Heart left ventricle (tissue), 16 donors: ENCODE measurements at regions not wholly inside any gene's neighbourhood (a gene's known extent, or its start where the extent isn't known, plus 50 kb on each side); places are given as distances from the start of the nearest gene placed in this dataset.

ENCODE experiments used
- ATAC-seq, 4 donors: fragments of 200-7000 bp; cut with Tn5 transposase; one replicate each; pipeline ENCODE4 v1.9.1; 2020 to 2022; ENCODE audit warnings: moderate library complexity in 4 of 4, mild to moderate bottlenecking in 3 of 4, moderate number of reproducible peaks in 1 of 4
- DNase-seq, 5 donors: peaks; one replicate each; pipeline ENCODE4 v3.0.0-alpha.2; 2020
- H3K27ac ChIP-seq, 12 donors: fragments of 200-600 bp; sonication (generic) in 4 of 12; one replicate each; pipeline versions ENCODE4 v1.5.0 to v1.8.0; 2016 to 2022; ENCODE audit warnings: mild to moderate bottlenecking in 2 of 12
- H3K27me3 ChIP-seq, 9 donors: fragments of 200-600 bp; sonication (generic) in 2 of 9; one replicate each; pipeline versions ENCODE4 v1.5.1 to v1.8.0; 2016 to 2022; ENCODE audit warnings: mild to moderate bottlenecking in 3 of 9
- H3K36me3 ChIP-seq, 9 donors: fragments of 200-600 bp; sonication (generic) in 2 of 9; one replicate each; pipeline versions ENCODE4 v1.5.0 to v1.8.0; 2018 to 2022; ENCODE audit warnings: mild to moderate bottlenecking in 2 of 9
- H3K4me1 ChIP-seq, 12 donors: fragments of 200-600 bp; sonication (generic) in 4 of 12; one replicate each; pipeline versions ENCODE4 v1.5.0 to v1.8.0; 2016 to 2022; ENCODE audit warnings: mild to moderate bottlenecking in 3 of 12
- H3K4me3 ChIP-seq, 12 donors: fragments of 200-600 bp; sonication (generic) in 4 of 12; one replicate each; pipeline versions ENCODE4 v1.5.0 to v1.8.0; 2017 to 2022; ENCODE audit warnings: mild to moderate bottlenecking in 9 of 12, moderate library complexity in 4 of 12
- H3K9me3 ChIP-seq, 12 donors: fragments of 200-600 bp; sonication (generic) in 4 of 12; one replicate each; pipeline versions ENCODE4 v1.5.0 to v1.8.0; 2016 to 2022; ENCODE audit warnings: mild to moderate bottlenecking in 1 of 12
- POLR2A ChIP-seq, 2 donors: fragments of 450-650 bp; IDR thresholded peaks; one replicate each; pipeline ENCODE4 v1.6.1; 2017; ENCODE audit warnings: antibody characterized with exemption in 2 of 2, mild to moderate bottlenecking in 2 of 2, moderate library complexity in 2 of 2
- WGBS, 4 donors: extraction: QIAGEN DNeasy Blood & Tissue Kit in 2 of 4; methylation state at CpG; one replicate each; pipeline versions ENCODE4 v1.1.5 to v1.1.7; 2013 to 2018; 5-methylcytosine and 5-hydroxymethylcytosine counted together
- intact Hi-C, 10 donors: fragments of 100-400 bp; cut with DNase I; formaldehyde crosslinking; loops; one replicate each; pipeline versions ENCODE4 v1.11.1 to v1.14.2; 2022
- TF ChIP-seq, protein P1 (sequence below), 12 donors: fragments of 200-600 bp; sonication (generic) in 4 of 12; IDR thresholded peaks; one replicate each; pipeline versions ENCODE4 v1.5.0 to v1.8.0; 2018 to 2022; ENCODE audit warnings: antibody characterized with exemption in 12 of 12, mild to moderate bottlenecking in 5 of 12
- donor health status: ischemic (EF 13 %, LVEDD 7.1; RV severe dilation, severe dysfunction).
- donor health status: healthy with polysubstance abuse.
- donor health status: DM: no; HTN: yes; CAD: no.
- donor health status: DM: no; HTN: no; CAD: no.
- donor health status: ischemic (EF 25% LVEDD 6.9; RV normal size, moderate dysfunction).
- donor health status: ischemic (EF 25% LVEDD 5.7; RV mildly dilated, moderate dysfunction).
- donor health status: healthy.
- donor health status: DM: yes; HTN: yes; CAD: no.
- donor health status: ischemic (EF 35%, LVEDD 5.7; RV mildly dilated, moderate dysfunction).
- donor health status: nonischemic (EF 11% LVEDD 7.7; RV severe dilation, severe dysfunction).
- donor health status: DM: yes; HTN: yes; CAD: no.
- donor health status: PGD.
- donor health status: ischemic (EF 29% LVEDD 5.4; RV normal size, mild dysfunction).
- donor health status: nonischemic (EF 23%, LVEDD 6.1; RV moderate dilation, normal function).

- no peak overlapping the region for H3K4me3 ChIP-seq
- H3K27me3 ChIP-seq: no peaks in the 10 kb centered on the region
- no peaks in the 10 kb centered on the region for H3K9me3 ChIP-seq
- no peaks in the 10 kb centered on the region for H3K4me1 ChIP-seq
- WGBS, 4 donors: 21 to 33% (median 25%) methylated on average over 3 of the region's 3 CpGs
- TF ChIP-seq, protein P1, sequence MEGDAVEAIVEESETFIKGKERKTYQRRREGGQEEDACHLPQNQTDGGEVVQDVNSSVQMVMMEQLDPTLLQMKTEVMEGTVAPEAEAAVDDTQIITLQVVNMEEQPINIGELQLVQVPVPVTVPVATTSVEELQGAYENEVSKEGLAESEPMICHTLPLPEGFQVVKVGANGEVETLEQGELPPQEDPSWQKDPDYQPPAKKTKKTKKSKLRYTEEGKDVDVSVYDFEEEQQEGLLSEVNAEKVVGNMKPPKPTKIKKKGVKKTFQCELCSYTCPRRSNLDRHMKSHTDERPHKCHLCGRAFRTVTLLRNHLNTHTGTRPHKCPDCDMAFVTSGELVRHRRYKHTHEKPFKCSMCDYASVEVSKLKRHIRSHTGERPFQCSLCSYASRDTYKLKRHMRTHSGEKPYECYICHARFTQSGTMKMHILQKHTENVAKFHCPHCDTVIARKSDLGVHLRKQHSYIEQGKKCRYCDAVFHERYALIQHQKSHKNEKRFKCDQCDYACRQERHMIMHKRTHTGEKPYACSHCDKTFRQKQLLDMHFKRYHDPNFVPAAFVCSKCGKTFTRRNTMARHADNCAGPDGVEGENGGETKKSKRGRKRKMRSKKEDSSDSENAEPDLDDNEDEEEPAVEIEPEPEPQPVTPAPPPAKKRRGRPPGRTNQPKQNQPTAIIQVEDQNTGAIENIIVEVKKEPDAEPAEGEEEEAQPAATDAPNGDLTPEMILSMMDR (IDR thresholded peaks at IDR 0.05): peak in 7 of 12 donors; percentile 12 to 46 (median 39)
- no peak for TF ChIP-seq POLR2A (IDR thresholded peaks at IDR 0.05)
- H3K27ac ChIP-seq: no peak overlapping the region
- no peaks in the 10 kb centered on the region for H3K36me3 ChIP-seq
- DNase-seq (no peak), ATAC-seq (no peak)
- intact Hi-C loops: no loop called here
These were observed 150.8 kb upstream of the FSCB start for GRCh38 chr14:44657696-44658388.

DNA sequence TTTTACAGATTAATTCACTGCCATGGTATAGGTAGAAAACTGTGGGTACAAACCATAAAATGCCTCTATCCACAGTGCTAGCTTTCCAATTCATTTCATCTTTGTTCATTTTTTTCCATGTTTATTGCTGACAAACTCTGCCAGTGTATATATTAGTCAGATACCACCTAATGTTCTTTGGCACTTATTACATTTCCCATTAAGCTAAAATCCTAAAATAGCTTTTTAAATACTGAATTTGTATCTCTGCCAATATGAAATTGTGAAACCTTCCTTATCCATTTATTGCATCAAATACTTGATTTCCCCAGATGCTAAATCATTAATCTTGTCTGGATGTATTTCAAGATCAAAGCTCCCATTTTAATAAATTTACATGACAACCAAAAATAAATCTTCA, 150.1 kb upstream of the FSCB start:
- no peaks in the 10 kb centered on the region for H3K36me3 ChIP-seq

DNA sequence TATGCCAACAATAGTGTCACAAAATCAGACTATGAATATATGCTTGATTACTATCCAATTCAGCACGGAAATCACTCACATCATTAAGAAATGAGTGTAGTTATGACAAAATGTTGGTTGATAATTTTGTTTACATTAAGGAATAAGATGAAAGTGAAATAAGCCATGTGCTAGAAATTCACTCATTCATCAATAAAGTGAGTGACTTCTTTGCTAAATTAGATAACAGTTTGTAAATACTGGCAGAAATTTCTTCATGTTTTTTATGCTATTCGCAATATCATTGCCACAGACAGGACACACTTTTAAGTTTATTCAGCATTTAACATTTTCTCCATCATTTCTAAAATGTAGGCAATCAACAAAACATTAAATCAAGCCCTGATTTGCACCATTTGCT, 147.5 kb upstream of the FSCB start:
- Histone ChIP-seq H3K36me3 (no peaks in the 10 kb centered on the region), H3K9me3 (no peaks in the 10 kb centered on the region), H3K27ac (no peak overlapping the region), H3K4me1 (no peaks in the 10 kb centered on the region), H3K4me3 (no peak overlapping the region), H3K27me3 (no peaks in the 10 kb centered on the region)
- DNase-seq: no peak
- no peak for ATAC-seq
- WGBS, 4 donors: 79 to 91% (median 88%) methylated on average over 2 of the region's 2 CpGs
- TF ChIP-seq, protein P1 (IDR thresholded peaks at IDR 0.05): no peak
- TF ChIP-seq POLR2A (IDR thresholded peaks at IDR 0.05): no peak
- intact Hi-C loops: no loop called here

More for the DNA sequence above, 150.1 kb upstream of the FSCB start:
- Histone ChIP-seq H3K27me3 (no peaks in the 10 kb centered on the region), H3K27ac (no peak overlapping the region), H3K4me1 (no peaks in the 10 kb centered on the region), H3K4me3 (no peak overlapping the region), H3K9me3 (no peaks in the 10 kb centered on the region)
- no peak for DNase-seq
- intact Hi-C loops: no loop called here
- TF ChIP-seq POLR2A (IDR thresholded peaks at IDR 0.05): no peak
- TF ChIP-seq, protein P1 (IDR thresholded peaks at IDR 0.05): no peak
- ATAC-seq: no peak

DNA sequence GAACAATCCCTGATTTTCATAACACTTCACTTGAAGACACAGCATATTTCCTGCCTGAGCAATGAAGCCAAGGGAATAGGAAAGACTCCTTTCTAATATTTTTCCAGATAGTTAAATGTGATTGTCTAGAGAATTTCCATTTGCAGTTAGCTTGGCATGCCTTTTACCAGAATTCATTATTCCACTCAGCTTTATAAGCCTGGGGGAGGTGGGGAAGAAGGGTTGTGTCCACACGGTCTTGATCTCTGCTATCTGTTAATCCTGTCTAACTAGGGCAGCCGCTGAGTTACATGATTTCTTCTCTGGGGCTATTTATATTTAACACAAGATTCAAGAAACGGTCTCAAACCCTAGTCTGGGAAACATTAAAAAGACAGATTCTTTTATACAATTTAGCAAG, 146.6 kb upstream of the FSCB start:
- Histone ChIP-seq H3K4me1 (no peaks in the 10 kb centered on the region), H3K27me3 (no peaks in the 10 kb centered on the region), H3K27ac (no peak overlapping the region), H3K36me3 (no peaks in the 10 kb centered on the region), H3K9me3 (no peaks in the 10 kb centered on the region), H3K4me3 (no peak overlapping the region)
- DNase-seq (no peak), ATAC-seq (no peak)
- TF ChIP-seq, protein P1 (IDR thresholded peaks at IDR 0.05): no peak
- no peak for TF ChIP-seq POLR2A (IDR thresholded peaks at IDR 0.05)
- intact Hi-C loops: no loop called here
- 32 to 44% (median 39%) methylated on average over 3 of the region's 3 CpGs for WGBS, 4 donors
